Psoas muscle (tissue), 7 donors: ENCODE measurements at regions not wholly inside any gene's neighbourhood (a gene's known extent, or its start where the extent isn't known, plus 50 kb on each side); places are given as distances from the start of the nearest gene placed in this dataset.

Experiments used
- ATAC-seq, 4 donors: fragments of 200-7000 bp; cut with Tn5 transposase; one replicate each; pipeline ENCODE4 v1.9.1; 2020; ENCODE audit warnings: moderate library complexity in 3 of 4, mild to moderate bottlenecking in 2 of 4
- DNase-seq, 2 donors: peaks; one replicate each; pipeline ENCODE4 v3.0.0-alpha.2; 2020
- H3K27ac ChIP-seq: fragments of 200-600 bp; one replicate; pipeline ENCODE4 v1.8.0; 2022
- H3K27me3 ChIP-seq, 3 donors: fragments of 200-600 bp in 1 of 3; one replicate each; pipeline versions ENCODE4 v1.6.1 to v1.8.0; 2013 to 2022; ENCODE audit warnings: low read length in 2 of 3, mild to moderate bottlenecking in 2 of 3, moderate library complexity in 1 of 3; ENCODE audit not compliant: insufficient read depth in 3 of 3
- H3K36me3 ChIP-seq, 2 donors: fragments of 200-600 bp in 1 of 2; one replicate each; pipeline versions ENCODE4 v1.6.1 to v1.8.0; 2013 to 2022; ENCODE audit warnings: low read depth in 1 of 2, mild to moderate bottlenecking in 1 of 2, moderate library complexity in 1 of 2; ENCODE audit not compliant: insufficient read depth in 1 of 2
- H3K4me1 ChIP-seq: fragments of 200-600 bp; one replicate; pipeline ENCODE4 v1.8.0; 2022
- H3K4me3 ChIP-seq: fragments of 200-600 bp; one replicate; pipeline ENCODE4 v1.8.0; 2022; ENCODE audit warnings: mild to moderate bottlenecking
- H3K9me3 ChIP-seq: fragments of 200-600 bp; one replicate; pipeline ENCODE4 v1.8.0; 2022
- whole genome bisulfite sequencing, 3 donors: extraction: QIAGEN DNeasy Blood & Tissue Kit; methylation state at CpG; one replicate each; pipeline versions ENCODE4 v1.1.6 to v1.1.7; 2013; 5-methylcytosine and 5-hydroxymethylcytosine counted together
- intact Hi-C, 2 donors: fragments of 100-400 bp; cut with DNase I; formaldehyde crosslinking; loops; one replicate each; pipeline versions ENCODE4 v1.11.0 to v1.14.2; 2022
- TF ChIP-seq, protein P1 (sequence below): fragments of 200-600 bp; IDR thresholded peaks from one replicate; pipeline ENCODE4 v1.8.0; 2022; ENCODE audit warnings: antibody characterized with exemption
- donor health status: healthy with polysubstance abuse.
- donor health status: DM: no; HTN: no; CAD: no; lungs with moderate emphysema.
- donor health status: Bipolar disorder and iron deficiency.
- donor health status: healthy.
- donor health status: DM: yes; HTN: yes; CAD: no.
- donor health status: DM: no; HTN: no; CAD: no.
- donor health status: DM: yes; HTN: yes; CAD: no.

DNA sequence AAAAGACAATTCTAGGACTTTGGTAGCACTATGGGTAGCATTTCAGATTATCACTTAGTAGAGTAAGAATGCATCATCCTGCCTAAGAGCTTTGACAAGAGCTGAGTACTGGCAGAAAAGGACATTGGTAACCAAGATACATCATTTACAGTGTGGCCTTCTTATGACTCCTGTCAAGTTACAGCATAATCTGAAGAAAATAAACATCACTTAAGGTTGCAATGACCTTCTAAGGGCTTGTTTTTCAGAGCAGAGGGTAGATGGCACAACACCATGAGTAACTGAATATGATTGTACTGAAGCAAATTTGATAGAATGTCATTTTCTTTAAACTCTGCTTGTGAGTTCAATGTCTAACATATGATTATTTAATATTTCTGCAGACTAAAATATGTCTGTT is 822.6 kb downstream of the TBC1D32 start:
- Histone ChIP-seq H3K9me3 (no peaks in the 10 kb centered on the region), H3K4me1 (no peaks in the 10 kb centered on the region), H3K27ac (no peak overlapping the region), H3K4me3 (no peak overlapping the region), H3K27me3 (no peaks in the 10 kb centered on the region), H3K36me3 (no peaks in the 10 kb centered on the region)
- TF ChIP-seq, protein P1, sequence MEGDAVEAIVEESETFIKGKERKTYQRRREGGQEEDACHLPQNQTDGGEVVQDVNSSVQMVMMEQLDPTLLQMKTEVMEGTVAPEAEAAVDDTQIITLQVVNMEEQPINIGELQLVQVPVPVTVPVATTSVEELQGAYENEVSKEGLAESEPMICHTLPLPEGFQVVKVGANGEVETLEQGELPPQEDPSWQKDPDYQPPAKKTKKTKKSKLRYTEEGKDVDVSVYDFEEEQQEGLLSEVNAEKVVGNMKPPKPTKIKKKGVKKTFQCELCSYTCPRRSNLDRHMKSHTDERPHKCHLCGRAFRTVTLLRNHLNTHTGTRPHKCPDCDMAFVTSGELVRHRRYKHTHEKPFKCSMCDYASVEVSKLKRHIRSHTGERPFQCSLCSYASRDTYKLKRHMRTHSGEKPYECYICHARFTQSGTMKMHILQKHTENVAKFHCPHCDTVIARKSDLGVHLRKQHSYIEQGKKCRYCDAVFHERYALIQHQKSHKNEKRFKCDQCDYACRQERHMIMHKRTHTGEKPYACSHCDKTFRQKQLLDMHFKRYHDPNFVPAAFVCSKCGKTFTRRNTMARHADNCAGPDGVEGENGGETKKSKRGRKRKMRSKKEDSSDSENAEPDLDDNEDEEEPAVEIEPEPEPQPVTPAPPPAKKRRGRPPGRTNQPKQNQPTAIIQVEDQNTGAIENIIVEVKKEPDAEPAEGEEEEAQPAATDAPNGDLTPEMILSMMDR: no peak
- intact Hi-C loops: no loop called here
- DNase-seq (no peak), ATAC-seq (no peak)

DNA sequence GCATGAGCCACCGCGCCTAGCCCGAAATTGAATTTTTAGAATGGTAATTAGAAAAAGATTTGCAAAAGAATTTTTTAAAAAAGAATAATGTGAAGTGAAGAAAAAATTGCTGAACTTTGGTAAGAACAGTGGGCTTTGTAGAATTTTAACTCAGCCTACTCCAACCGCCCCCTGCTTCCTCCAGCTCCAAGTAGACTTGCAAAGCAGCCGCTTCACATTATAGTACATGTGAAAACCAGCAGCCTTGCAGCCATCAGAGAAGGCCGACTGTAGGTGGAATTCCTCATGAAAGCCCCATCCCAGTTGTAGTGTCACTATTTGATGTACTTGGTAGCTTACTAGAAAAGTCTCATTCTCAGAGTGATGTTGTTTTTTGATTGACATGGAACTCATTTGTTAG is 835.6 kb downstream of the TBC1D32 start:
- Histone ChIP-seq H3K36me3 (no peaks in the 10 kb centered on the region), H3K27ac (no peak overlapping the region), H3K4me3 (no peak overlapping the region), H3K4me1 (no peaks in the 10 kb centered on the region), H3K9me3 (no peaks in the 10 kb centered on the region), H3K27me3 (no peaks in the 10 kb centered on the region)
- ATAC-seq (no peak), DNase-seq (no peak)
- TF ChIP-seq, protein P1: no peak
- WGBS, 3 donors: 92 to 96% (median 95%) methylated on average over 6 of the region's 6 CpGs
- intact Hi-C loops: no loop called here

DNA sequence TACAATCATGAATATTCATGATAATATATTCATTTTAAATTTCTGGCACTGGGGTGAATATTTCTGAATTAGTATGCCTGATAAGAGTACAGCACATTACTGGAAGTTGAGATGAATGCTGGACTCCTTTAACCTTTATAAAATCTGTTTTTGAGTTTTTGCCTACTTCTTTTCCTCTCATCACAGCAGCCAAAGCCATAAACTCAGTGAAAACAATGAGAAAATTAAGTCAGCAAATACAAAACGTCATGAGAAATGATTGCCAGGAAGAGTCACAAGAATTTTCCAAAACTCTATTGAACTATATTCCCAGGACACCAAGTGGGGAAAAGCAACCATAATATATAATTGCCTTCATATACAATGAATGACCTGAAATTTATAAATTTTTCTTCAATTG is 837.6 kb downstream of the TBC1D32 start:
- H3K27ac ChIP-seq: no peak overlapping the region
- H3K4me1 ChIP-seq: no peaks in the 10 kb centered on the region
- ATAC-seq: no peak
- H3K9me3 ChIP-seq: no peaks in the 10 kb centered on the region
- no peak overlapping the region for H3K4me3 ChIP-seq
- DNase-seq: no peak
- no peaks in the 10 kb centered on the region for H3K36me3 ChIP-seq
- H3K27me3 ChIP-seq: no peaks in the 10 kb centered on the region
- TF ChIP-seq, protein P1: no peak
- intact Hi-C loops: no loop called here
- 4 to 21% (median 5%) methylated on average over 1 of the region's 1 CpG for WGBS, 3 donors

DNA sequence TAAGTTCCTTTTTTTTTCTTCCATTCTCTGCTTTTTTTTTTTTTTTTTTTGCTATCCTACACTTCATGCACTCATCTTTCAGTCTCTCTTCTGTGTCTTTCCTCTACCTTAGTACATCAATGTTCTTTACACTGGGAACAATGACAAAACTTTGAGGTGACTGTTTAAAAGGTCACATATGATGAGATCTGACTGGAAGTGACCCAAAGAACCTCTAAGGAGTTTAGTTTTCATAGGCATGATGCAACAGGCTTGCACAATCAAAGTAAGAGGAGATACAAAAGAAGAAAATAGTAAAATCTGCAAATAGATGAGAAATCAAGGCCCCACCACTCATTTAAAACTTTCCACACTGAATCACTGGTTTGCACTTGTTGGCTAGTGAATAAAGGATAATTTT is 840.8 kb downstream of the TBC1D32 start:
- Histone ChIP-seq H3K4me1 (no peaks in the 10 kb centered on the region), H3K27me3 (no peaks in the 10 kb centered on the region), H3K36me3 (no peaks in the 10 kb centered on the region), H3K27ac (no peak overlapping the region), H3K9me3 (no peaks in the 10 kb centered on the region), H3K4me3 (no peak overlapping the region)
- DNase-seq (no peak), ATAC-seq (no peak)
- intact Hi-C loops: no loop called here
- TF ChIP-seq, protein P1: no peak

DNA sequence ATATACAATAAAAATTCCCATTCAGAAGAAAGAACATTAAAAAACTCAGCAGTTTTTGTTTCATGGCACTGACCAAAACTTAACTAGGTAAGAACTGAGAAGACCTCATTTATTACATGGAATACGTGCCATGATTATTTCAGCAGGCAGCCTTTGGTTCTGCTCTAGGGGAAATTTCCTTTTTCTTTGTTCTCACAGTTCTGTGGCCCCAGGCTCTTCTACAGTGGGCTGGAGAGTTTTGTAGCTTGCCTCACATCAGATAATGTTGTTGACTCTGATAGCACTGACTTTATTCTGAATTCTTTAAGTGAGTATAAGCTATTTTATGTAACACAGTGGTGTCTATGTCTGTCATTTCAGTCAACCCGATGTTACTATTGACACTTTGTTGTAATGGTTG is 844.3 kb downstream of the TBC1D32 start:
- H3K27ac ChIP-seq: no peak overlapping the region
- H3K27me3 ChIP-seq: no peaks in the 10 kb centered on the region
- TF ChIP-seq, protein P1: no peak
- ATAC-seq: no peak
- H3K4me3 ChIP-seq: no peak overlapping the region
- WGBS, 3 donors: 72 to 79% (median 78%) methylated on average over 2 of the region's 2 CpGs
- DNase-seq: no peak
- no peaks in the 10 kb centered on the region for H3K4me1 ChIP-seq
- intact Hi-C loops: no loop called here
- no peaks in the 10 kb centered on the region for H3K36me3 ChIP-seq
- H3K9me3 ChIP-seq: no peaks in the 10 kb centered on the region
